GM19328 (cell line): ENCODE measurements at regions not wholly inside any gene's neighbourhood (a gene's known extent, or its start where the extent isn't known, plus 50 kb on each side); places are given as distances from the start of the nearest gene placed in this dataset.
"Not testable (repeated sequence)": the region's sequence is repeated elsewhere in the genome, so short reads cannot be mapped to it uniquely, and the experiment has no call there.

Source experiments
- ATAC-seq: cut with Tn5 transposase; IDR thresholded peaks from one replicate; pipeline ENCODE4 v1.9.1; 2021; ENCODE audit warnings: mild to moderate bottlenecking, moderate library complexity; ENCODE audit not compliant: unreplicated experiment

- no peak for ATAC-seq
Observed at GRCh38 chr4:64016893-64017292, 392.4 kb downstream of the TECRL start.

DNA sequence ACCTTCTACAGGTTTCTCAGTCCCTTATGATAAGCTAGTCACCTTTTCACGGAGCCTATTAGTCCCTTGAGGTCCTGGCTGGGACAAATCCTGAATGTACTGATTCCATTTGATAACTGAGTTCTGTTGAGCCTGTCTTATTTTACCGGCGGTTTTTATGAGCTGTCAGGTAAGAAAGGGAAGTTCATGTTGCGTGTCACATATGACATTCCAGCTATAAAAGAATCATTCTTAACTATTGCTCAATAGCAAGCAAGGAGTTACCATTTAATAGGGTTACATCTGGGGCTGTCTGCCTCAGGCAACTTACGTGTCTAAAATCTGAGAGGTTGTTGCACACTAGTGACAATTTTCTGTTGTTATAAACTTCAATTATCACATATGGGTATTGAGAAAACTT, 394.6 kb downstream of the TECRL start:
- ATAC-seq: no peak

GRCh38 chr4:64001229-64001898, 407.9 kb downstream of the TECRL start:
- ATAC-seq: no peak

- no peak for ATAC-seq
Observed at GRCh38 chr4:64000241-64000640, 409.0 kb downstream of the TECRL start.

GRCh38 chr4:63986253-63986652, 423.0 kb downstream of the TECRL start:
- ATAC-seq: no peak

- ATAC-seq: no peak
Observed at GRCh38 chr4:63983224-63983623, 426.0 kb downstream of the TECRL start.

DNA sequence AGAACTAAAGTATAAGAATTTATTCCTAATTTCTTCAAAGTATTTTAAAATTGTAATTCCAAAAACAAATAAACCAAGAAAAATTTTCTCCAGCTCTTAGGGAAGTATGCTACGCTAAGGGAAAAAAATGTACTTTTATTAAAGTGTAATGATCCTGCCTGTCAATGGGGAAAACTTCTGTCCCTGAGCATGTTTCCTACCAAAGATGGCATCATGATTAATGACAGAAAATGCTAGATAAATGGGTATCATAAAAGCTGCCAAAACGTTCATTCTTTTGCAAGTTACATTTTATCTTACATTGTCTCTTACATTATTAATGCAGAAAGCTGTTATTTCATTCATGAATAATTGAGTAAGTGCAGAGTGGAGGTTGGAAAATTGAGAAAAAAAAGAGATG, 443.4 kb downstream of the TECRL start:
- no peak for ATAC-seq

DNA sequence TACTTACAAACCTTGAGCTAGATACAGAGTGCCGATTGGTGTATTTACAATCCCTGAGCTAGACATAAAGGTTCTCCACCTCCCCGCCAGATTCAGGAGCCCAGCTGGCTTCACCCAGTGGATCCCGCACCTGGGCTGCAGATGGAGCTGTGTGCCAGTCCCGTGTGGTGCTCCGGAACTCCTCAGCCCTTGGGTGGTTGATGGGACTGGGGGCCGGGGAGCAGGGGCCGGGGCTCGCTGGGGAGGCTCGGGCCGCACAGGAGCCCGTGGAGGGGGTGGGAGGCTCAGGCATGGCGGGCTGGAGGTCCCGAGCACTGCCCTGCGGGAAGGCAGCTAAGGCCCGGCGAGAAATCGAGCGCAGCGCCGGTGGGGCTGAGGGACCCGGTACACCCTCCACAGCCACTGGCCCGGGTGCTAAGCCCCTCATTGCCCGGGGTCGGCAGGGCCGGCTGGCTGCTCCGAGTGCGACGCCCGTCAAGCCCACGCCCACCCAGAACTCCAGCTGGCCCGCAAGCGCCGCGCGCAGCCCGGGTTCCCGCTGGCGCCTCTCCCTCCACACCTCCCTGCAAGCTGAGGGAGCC, 466.5 kb downstream of the TECRL start:
- not testable (repeated sequence) for ATAC-seq

DNA sequence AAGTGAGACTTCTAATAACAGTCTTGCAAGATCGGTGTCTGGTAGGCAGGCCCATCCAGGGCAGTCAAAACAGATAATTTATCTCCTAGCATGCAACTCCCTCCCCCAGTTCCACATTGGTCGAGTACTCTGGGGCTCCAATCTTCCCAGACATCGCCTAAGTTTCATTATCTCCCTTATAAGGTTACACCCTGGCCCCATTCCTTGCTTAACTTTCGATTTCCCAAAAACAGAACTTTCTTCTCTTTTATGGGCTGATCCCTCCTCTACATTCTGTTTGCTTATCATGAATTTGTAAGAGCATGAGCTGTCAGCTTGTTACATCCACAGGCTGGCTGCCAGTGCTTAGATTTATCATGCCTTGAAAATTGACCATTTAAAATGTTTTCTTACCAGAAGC, 471.3 kb downstream of the TECRL start:
- no peak for ATAC-seq

DNA sequence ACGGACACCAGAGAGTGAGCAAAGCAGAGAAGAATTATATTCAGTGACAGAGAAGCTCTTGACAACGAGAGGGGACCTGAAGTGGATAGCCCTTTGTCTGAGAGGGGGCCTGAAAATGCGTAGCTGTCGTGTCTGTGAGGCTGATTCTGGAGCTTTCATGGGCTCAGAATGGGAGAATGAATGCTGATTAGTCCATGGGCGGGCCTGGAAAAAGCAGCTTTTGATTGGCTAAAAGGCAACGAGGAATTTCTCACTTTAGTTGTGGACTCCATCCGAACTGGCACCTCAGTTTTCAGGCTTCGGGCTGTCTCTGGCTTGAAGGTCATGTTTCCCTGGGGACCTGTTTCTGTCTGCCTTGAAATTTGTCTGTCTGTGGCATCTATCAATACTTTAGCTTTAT, 487.1 kb downstream of the TECRL start:
- no peak for ATAC-seq

GRCh38 chr4:63921561-63921960, 487.7 kb downstream of the TECRL start:
- ATAC-seq: no peak

GRCh38 chr4:63919636-63920365, 489.4 kb downstream of the TECRL start:
- ATAC-seq: no peak

DNA sequence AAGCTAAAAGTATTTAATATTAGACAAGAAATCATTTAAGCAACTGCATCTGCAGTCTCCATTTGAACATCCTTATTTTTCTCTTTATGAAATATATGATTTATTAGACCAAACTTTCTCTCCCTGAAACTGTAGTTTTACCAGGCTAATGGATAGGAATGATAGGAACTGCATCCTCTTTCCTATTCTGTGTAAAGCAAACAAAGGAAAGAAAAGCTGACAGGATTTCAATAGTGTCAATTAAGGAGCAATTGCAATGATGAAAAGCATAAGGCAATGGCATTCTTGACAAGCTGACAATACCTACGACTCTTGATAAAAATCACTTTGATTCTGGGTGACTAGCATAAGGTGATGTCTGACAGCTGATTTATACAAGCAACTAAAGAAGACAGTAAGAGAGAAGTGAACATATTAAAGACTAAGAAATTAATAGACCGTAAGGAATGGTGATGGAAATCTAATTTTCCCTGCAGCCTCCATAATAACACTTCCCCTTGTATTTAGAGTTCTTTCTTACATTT, 502.5 kb downstream of the TECRL start:
- ATAC-seq: no peak

DNA sequence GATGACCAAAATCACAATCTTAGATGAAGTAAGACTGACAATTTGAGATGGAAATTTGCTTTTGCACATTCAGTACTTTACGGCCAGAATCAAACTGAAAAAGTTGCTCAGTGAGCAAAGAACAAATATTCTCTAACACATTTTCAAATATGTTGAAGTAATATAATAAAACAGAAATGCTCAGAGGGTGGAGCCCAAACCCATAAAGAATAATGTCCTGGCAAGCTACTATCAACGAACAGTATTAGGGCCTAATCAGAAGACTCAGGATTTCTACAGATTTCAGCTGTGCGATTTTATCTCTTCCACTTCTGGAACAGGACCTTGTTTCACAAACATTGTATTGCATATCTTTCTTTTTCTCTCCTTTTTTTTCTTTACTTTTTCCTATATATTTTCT, 505.0 kb downstream of the TECRL start:
- no peak for ATAC-seq

DNA sequence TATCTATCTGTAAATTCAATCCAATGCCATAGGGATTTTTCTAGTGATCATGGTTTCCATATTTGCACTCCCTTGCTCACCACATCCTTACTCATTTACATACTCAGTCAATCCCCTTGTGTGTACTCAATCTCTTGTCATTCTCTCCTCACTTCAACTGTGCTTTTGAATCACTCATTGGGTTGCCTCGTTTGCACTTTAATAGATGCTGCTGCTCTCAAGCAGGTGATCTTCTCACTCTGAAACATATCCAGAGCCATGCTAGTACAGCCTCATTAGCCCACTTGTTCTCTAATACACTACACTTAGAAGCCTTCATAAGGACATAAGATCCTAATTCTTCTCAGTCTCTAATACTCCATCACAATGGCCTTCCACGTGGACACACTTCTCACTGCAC, 507.9 kb downstream of the TECRL start:
- ATAC-seq: no peak

- ATAC-seq: no peak
Observed at GRCh38 chr4:63898961-63899360, 510.3 kb downstream of the TECRL start.

- ATAC-seq: no peak
Observed at GRCh38 chr4:63894161-63894560, 515.1 kb downstream of the TECRL start.

- ATAC-seq: no peak
Observed at GRCh38 chr4:63869370-63869769, 539.9 kb downstream of the TECRL start.

GRCh38 chr4:63851496-63851895, 557.8 kb downstream of the TECRL start:
- no peak for ATAC-seq

DNA sequence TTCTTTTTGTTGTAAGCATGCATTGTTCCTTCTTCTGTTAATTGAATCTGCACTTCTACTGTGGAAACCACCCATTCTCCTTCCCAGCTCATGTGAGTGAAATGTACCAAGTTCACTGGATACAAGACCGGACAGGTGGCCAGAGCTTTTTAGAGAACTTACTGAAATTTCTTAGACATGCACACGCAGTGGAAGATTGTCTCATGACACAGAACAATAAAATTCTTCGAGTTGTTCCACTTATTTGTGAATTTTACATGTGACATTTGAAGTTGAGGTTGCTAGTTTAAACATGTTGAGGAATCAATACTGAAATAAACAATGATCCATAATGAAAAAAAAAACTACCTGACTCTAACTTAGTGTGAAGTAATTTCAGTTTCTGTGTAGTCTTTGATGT, 568.0 kb downstream of the TECRL start:
- no peak for ATAC-seq

GRCh38 chr4:63831590-63832155, 577.6 kb downstream of the TECRL start:
- ATAC-seq: no peak
